B cell (primary cell): ENCODE measurements at regions not wholly inside any gene's neighbourhood (a gene's known extent, or its start where the extent isn't known, plus 50 kb on each side); places are given as distances from the start of the nearest gene placed in this dataset.

ENCODE experiments used
- CTCF ChIP-seq: fragments of 200-600 bp; IDR thresholded peaks from one replicate; pipeline ENCODE4 v1.8.0; 2022; ENCODE audit warnings: antibody characterized with exemption, mild to moderate bottlenecking
- EZH2 ChIP-seq: IDR thresholded peaks from 2 replicates; pipeline ENCODE4 v1.6.1; 2012; ENCODE audit warnings: borderline replicate concordance, low read depth, mild to moderate bottlenecking, moderate library complexity, low read length; ENCODE audit not compliant: insufficient read depth, poor library complexity, severe bottlenecking

DNA sequence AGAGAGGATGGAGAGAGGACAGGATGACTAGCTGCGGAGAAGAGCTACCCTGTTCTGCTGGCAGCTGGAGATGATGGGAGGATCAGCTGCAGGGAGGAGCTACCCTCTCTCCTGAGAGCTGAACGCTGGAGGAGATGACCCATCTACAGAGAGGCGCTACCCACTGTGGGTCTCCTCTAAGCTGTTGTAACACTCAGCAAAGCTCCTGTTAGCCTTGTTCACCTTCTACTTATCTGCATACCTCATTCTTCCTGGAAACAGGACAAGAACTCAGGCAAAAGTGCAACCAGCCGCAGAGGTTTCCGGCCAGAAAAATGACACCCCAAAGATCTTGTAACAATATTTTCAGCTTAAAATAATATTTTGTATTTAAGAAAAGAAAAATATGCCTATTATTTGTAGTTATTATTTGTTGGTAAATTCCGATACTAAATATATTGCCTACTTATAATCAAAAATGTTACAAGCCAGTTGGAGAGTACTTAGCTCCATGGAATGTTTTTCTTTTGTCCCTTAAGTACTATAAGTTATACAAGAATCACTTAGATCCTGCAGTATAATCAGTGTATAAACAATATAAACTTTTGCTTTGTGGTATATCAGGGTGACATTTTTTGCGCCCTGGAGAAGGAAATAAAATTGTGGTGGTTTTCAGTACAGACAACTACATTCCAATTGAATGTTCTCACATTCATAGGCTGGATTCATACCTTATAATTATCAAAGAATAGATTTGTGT lies 1188.0 kb upstream of the CADM2 start:
- no peak for TF ChIP-seq EZH2
- no peak for TF ChIP-seq CTCF
